ENCODE measurements at regions not wholly inside any gene's neighbourhood (a gene's known extent, or its start where the extent isn't known, plus 50 kb on each side); places are given as distances from the start of the nearest gene placed in this dataset.

- no peak for TF ChIP-seq CTCF (IDR thresholded peaks at IDR 0.05; ENCODE audit: insufficient read depth, low read length)
- DNase-seq (ENCODE audit: low read depth), result no peak
- H3K4me3 ChIP-seq (ENCODE audit: low read depth, low read length), result no peak overlapping the region
These were observed 115.3 kb upstream of the PROKR2 start for GRCh38 chr20:5432030-5432429.

- no peak for DNase-seq (ENCODE audit: low read depth)
- H3K4me3 ChIP-seq (ENCODE audit: low read depth, low read length), result no peak overlapping the region
- no peak for TF ChIP-seq CTCF (IDR thresholded peaks at IDR 0.05; ENCODE audit: insufficient read depth, low read length)
These were observed 113.9 kb upstream of the PROKR2 start for GRCh38 chr20:5430670-5431069.

- H3K4me3 ChIP-seq (ENCODE audit: low read depth, low read length), result no peak overlapping the region
- no peak for TF ChIP-seq CTCF (IDR thresholded peaks at IDR 0.05; ENCODE audit: insufficient read depth, low read length)
- DNase-seq (ENCODE audit: low read depth), result no peak
These were observed 109.3 kb upstream of the PROKR2 start for GRCh38 chr20:5426026-5426425.

GRCh38 chr20:5416086-5416485, 99.3 kb upstream of the PROKR2 start:
- no peak for TF ChIP-seq CTCF (IDR thresholded peaks at IDR 0.05; ENCODE audit: insufficient read depth, low read length)
- H3K4me3 ChIP-seq (ENCODE audit: low read depth, low read length), result no peak overlapping the region
- DNase-seq (ENCODE audit: low read depth), result no peak

GRCh38 chr20:5413394-5413793, 96.6 kb upstream of the PROKR2 start:
- no peak for DNase-seq (ENCODE audit: low read depth)
- no peak overlapping the region for H3K4me3 ChIP-seq (ENCODE audit: low read depth, low read length)
- no peak for TF ChIP-seq CTCF (IDR thresholded peaks at IDR 0.05; ENCODE audit: insufficient read depth, low read length)

- TF ChIP-seq CTCF (IDR thresholded peaks at IDR 0.05; ENCODE audit: insufficient read depth, low read length), result no peak
- no peak for DNase-seq (ENCODE audit: low read depth)
- no peak overlapping the region for H3K4me3 ChIP-seq (ENCODE audit: low read depth, low read length)
These were observed 93.7 kb upstream of the PROKR2 start for GRCh38 chr20:5410470-5410869.

- no peak overlapping the region for H3K4me3 ChIP-seq (ENCODE audit: low read depth, low read length)
- peak; percentile 64 for TF ChIP-seq CTCF (IDR thresholded peaks at IDR 0.05; ENCODE audit: insufficient read depth, low read length)
- peak; percentile 7 for DNase-seq (ENCODE audit: low read depth)
These were observed 86.3 kb upstream of the PROKR2 start for GRCh38 chr20:5402903-5403531.
